A673 (cell line): ENCODE measurements at regions not wholly inside any gene's neighbourhood (a gene's known extent, or its start where the extent isn't known, plus 50 kb on each side); places are given as distances from the start of the nearest gene placed in this dataset.

Experiments
- BruUV-seq: library from RNA; stranded (reverse); fragments of 400-500 nt; replicated peaks from 2 replicates; lab custom pipeline; 2021; lab: Mats Ljungman, UMichigan
- CTCF ChIA-PET: fragments of 300-600 bp; sonication (Branson Sonifier 250); formaldehyde crosslinking; loops from one replicate; lab custom pipeline; 2022; ENCODE audit warnings: antibody characterized with exemption; lab: Charles Lee
- POLR2A ChIA-PET: fragments of 300-600 bp; sonication (Branson Sonifier 250); formaldehyde crosslinking; loops from one replicate; lab custom pipeline; 2022; ENCODE audit warnings: antibody characterized with exemption; ENCODE audit not compliant: low non-redundant PET; lab: Charles Lee
- DNase-seq: peaks from one replicate; pipeline ENCODE4 v3.0.0-alpha.2; 2015; ENCODE audit warnings: low spot score
- H3K27ac ChIP-seq: fragments of 200-600 bp; sonication (generic); 2 replicates; pipeline ENCODE4 v1.5.1; 2016; ENCODE audit warnings: mixed run types, low read depth, mild to moderate bottlenecking, mixed read lengths, antibody characterized with exemption, low read length; ENCODE audit not compliant: poor library complexity, severe bottlenecking
- H3K27me3 ChIP-seq: fragments of 200-600 bp; sonication (generic); replicated peaks from 2 replicates; pipeline ENCODE4 v1.6.1; 2017; ENCODE audit warnings: mixed run types, low read depth, mild to moderate bottlenecking, mixed read lengths, antibody characterized with exemption, low read length; ENCODE audit not compliant: insufficient read depth, poor library complexity
- H3K36me3 ChIP-seq: fragments of 200-600 bp; sonication (generic); 2 replicates; pipeline ENCODE4 v1.6.1; 2016; ENCODE audit warnings: mixed run types, mild to moderate bottlenecking, mixed read lengths, antibody characterized with exemption, low read length; ENCODE audit not compliant: insufficient read depth, poor library complexity, severe bottlenecking
- H3K4me1 ChIP-seq: fragments of 200-600 bp; sonication (generic); 2 replicates; pipeline ENCODE4 v1.6.1; 2017; ENCODE audit warnings: mixed run types, mild to moderate bottlenecking, mixed read lengths, antibody characterized with exemption, low read length; ENCODE audit not compliant: insufficient read depth, poor library complexity, severe bottlenecking
- H3K4me3 ChIP-seq: fragments of 200-600 bp; sonication (generic); 2 replicates; pipeline ENCODE4 v1.5.1; 2016; ENCODE audit warnings: low read depth, mixed run types, mild to moderate bottlenecking, mixed read lengths, low read length; ENCODE audit not compliant: poor library complexity, severe bottlenecking
- H3K9me3 ChIP-seq: fragments of 200-600 bp; sonication (generic); 2 replicates; pipeline ENCODE4 v1.6.1; 2016; ENCODE audit warnings: mixed run types, low read depth, mild to moderate bottlenecking, mixed read lengths, antibody characterized with exemption, low read length; ENCODE audit not compliant: poor library complexity, severe bottlenecking
- EZH2 ChIP-seq: fragments of 200-600 bp; sonication (generic); IDR thresholded peaks from 2 replicates; pipeline ENCODE4 v1.6.1; 2017; ENCODE audit warnings: borderline replicate concordance, low read depth, mild to moderate bottlenecking, mixed read lengths, antibody characterized with exemption, low read length; ENCODE audit not compliant: poor library complexity, severe bottlenecking
- intact Hi-C: fragments of 100-400 bp; cut with micrococcal nuclease; formaldehyde crosslinking; loops from one replicate; pipeline ENCODE4 v1.10.0; 2022; ENCODE audit not compliant: unreplicated experiment
- TF ChIP-seq, protein P1 (sequence below): fragments of 300-800, 200-600 bp; sonication (generic); conservative IDR thresholded peaks from 2 replicates; pipeline ENCODE4 v1.5.1; 2017; ENCODE audit warnings: low read depth, mild to moderate bottlenecking, antibody characterized with exemption, low read length, moderate library complexity, mixed read lengths

DNA sequence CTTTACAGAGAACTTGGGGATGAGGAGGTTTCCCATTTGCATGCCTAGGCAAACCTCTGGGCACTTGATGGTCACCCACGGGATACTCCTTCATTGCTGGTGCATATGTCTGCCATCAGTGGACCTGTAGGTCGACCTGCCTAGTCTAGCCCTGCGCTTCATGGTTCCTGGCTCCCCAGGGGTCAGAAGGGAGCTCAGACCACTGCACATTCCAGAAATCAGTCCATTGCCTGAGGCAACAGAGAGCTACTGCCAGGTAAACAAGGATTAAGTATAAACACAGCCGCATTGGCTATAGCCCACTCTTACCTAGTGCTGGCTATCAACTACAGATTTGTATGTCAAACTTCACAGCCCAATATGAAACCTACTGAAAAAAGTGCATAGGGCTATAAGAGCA lies 476.4 kb downstream of the SOX5 start:
- Histone ChIP-seq H3K4me1 (no peaks in the 10 kb centered on the region), H3K4me3 (no peak overlapping the region), H3K9me3 (no peaks in the 10 kb centered on the region), H3K36me3 (no peaks in the 10 kb centered on the region), H3K27me3 (no peaks in the 10 kb centered on the region), H3K27ac (no peak overlapping the region)
- TF ChIP-seq, protein P1, sequence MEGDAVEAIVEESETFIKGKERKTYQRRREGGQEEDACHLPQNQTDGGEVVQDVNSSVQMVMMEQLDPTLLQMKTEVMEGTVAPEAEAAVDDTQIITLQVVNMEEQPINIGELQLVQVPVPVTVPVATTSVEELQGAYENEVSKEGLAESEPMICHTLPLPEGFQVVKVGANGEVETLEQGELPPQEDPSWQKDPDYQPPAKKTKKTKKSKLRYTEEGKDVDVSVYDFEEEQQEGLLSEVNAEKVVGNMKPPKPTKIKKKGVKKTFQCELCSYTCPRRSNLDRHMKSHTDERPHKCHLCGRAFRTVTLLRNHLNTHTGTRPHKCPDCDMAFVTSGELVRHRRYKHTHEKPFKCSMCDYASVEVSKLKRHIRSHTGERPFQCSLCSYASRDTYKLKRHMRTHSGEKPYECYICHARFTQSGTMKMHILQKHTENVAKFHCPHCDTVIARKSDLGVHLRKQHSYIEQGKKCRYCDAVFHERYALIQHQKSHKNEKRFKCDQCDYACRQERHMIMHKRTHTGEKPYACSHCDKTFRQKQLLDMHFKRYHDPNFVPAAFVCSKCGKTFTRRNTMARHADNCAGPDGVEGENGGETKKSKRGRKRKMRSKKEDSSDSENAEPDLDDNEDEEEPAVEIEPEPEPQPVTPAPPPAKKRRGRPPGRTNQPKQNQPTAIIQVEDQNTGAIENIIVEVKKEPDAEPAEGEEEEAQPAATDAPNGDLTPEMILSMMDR: no peak
- TF ChIP-seq EZH2: no peak
- ChIA-PET POLR2A (interaction anchor here (0.6 kb wide), 3 partner anchors 9 to 1264 kb away, joined by 4 to 6 read pairs (median 5); no protein-coding TSS in a partner anchor), CTCF (no interaction called here)
- intact Hi-C loops: no loop called here
- DNase-seq: no peak
- BruUV-seq: no TSS peak

DNA sequence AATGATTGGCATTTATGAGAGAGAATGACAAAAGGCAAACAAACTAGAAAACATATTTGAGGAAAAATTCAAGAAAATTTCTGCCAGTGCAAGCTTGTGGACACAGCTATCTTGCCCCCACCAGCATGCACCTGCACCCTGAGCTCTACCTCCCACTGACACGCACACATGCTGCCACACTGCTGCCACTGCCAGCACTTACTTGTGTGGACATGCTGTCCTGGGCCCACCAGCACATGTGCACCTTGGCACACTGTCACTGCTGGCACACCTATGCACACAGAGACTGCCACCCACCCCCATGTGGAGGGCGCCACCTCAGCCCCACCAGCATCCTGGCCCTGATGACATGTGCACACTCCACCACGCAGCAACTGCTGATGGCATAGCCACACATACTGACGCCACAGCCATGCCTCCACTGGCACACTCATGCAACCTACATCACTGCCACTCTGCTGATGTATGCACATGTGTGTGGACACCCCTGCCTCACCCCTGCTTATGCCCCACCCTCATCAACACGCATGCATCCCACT lies 475.0 kb downstream of the SOX5 start:
- intact Hi-C loops: no loop called here
- Histone ChIP-seq H3K27me3 (no peaks in the 10 kb centered on the region), H3K27ac (no peak overlapping the region), H3K9me3 (no peaks in the 10 kb centered on the region), H3K4me3 (no peak overlapping the region), H3K36me3 (no peaks in the 10 kb centered on the region), H3K4me1 (no peaks in the 10 kb centered on the region)
- ChIA-PET POLR2A (interaction anchor here (0.6 kb wide), 1 partner anchor 53 kb away, joined by 3 read pairs; no protein-coding TSS in a partner anchor), CTCF (no interaction called here)
- BruUV-seq: no TSS peak
- no peak for DNase-seq
- no peak for TF ChIP-seq EZH2
- TF ChIP-seq, protein P1: no peak
